Colonic mucosa (tissue), 4 donors: ENCODE measurements at regions not wholly inside any gene's neighbourhood (a gene's known extent, or its start where the extent isn't known, plus 50 kb on each side); places are given as distances from the start of the nearest gene placed in this dataset.

ENCODE experiments used
- DNase-seq: peaks from one replicate; pipeline ENCODE4 v3.0.0-alpha.2; 2020
- H3K27ac ChIP-seq: fragments of 200-600 bp; one replicate; pipeline ENCODE4 v1.8.0; 2021
- H3K27me3 ChIP-seq: fragments of 200-600 bp; one replicate; pipeline ENCODE4 v1.8.0; 2021
- H3K36me3 ChIP-seq: fragments of 200-600 bp; one replicate; pipeline ENCODE4 v1.8.0; 2021
- H3K4me1 ChIP-seq: fragments of 200-600 bp; one replicate; pipeline ENCODE4 v1.8.0; 2021; ENCODE audit warnings: mild to moderate bottlenecking
- H3K4me3 ChIP-seq: fragments of 200-600 bp; one replicate; pipeline ENCODE4 v1.8.0; 2021
- H3K9ac ChIP-seq, 2 donors: one replicate each; pipeline ENCODE4 v1.7.0; 2013; ENCODE audit warnings: control low read depth in 2 of 2, low read depth in 2 of 2, low read length in 2 of 2
- H3K9me3 ChIP-seq: fragments of 200-600 bp; one replicate; pipeline ENCODE4 v1.8.0; 2021
- intact Hi-C: fragments of 100-400 bp; cut with DNase I; formaldehyde crosslinking; loops from one replicate; pipeline ENCODE4 v1.14.1; 2022
- TF ChIP-seq, protein P1 (sequence below): fragments of 200-600 bp; IDR thresholded peaks from one replicate; pipeline ENCODE4 v1.8.0; 2022; ENCODE audit warnings: antibody characterized with exemption, mild to moderate bottlenecking
- donor health status: healthy.
- donor health status: DM: no; HTN: no; CAD: no.
- donor health status: DM: no; HTN: no; CAD: no.

DNA sequence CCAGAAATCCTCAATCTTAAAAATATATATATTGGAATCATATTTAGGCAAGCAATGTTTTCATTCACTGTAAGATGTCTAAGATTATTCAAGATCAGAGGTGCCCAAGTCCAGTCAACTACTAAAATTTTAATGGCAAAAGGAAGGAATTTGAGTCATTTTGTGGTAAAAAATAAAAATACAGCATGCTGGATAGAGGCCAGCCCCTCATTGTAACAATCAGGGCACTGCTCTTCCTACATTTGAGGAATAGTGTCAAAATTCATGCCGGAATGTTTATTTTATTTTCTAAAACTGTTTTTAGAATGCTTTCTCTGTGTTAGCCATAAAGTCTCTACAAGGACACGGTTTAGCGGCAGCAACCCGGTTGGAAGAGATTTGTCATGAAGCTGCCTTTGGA lies 49.9 kb upstream of the SRD5A3 start:
- TF ChIP-seq, protein P1, sequence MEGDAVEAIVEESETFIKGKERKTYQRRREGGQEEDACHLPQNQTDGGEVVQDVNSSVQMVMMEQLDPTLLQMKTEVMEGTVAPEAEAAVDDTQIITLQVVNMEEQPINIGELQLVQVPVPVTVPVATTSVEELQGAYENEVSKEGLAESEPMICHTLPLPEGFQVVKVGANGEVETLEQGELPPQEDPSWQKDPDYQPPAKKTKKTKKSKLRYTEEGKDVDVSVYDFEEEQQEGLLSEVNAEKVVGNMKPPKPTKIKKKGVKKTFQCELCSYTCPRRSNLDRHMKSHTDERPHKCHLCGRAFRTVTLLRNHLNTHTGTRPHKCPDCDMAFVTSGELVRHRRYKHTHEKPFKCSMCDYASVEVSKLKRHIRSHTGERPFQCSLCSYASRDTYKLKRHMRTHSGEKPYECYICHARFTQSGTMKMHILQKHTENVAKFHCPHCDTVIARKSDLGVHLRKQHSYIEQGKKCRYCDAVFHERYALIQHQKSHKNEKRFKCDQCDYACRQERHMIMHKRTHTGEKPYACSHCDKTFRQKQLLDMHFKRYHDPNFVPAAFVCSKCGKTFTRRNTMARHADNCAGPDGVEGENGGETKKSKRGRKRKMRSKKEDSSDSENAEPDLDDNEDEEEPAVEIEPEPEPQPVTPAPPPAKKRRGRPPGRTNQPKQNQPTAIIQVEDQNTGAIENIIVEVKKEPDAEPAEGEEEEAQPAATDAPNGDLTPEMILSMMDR, result no peak
- H3K9ac ChIP-seq, result no peak overlapping the region
- no peak overlapping the region for H3K27ac ChIP-seq
- no peak overlapping the region for H3K4me3 ChIP-seq
- H3K9me3 ChIP-seq, result no peaks in the 10 kb centered on the region
- no peaks in the 10 kb centered on the region for H3K27me3 ChIP-seq
- intact Hi-C loops, result no loop called here
- H3K4me1 ChIP-seq, result no peaks in the 10 kb centered on the region
- no peaks in the 10 kb centered on the region for H3K36me3 ChIP-seq
- DNase-seq, result no peak
